ENCODE measurements at regions not wholly inside any gene's neighbourhood (a gene's known extent, or its start where the extent isn't known, plus 50 kb on each side); places are given as distances from the start of the nearest gene placed in this dataset.

- no peak for DNase-seq (ENCODE audit: low read depth)
Measured at GRCh38 chr12:61490526-61491498, 769.4 kb upstream of the USP15 start.

DNA sequence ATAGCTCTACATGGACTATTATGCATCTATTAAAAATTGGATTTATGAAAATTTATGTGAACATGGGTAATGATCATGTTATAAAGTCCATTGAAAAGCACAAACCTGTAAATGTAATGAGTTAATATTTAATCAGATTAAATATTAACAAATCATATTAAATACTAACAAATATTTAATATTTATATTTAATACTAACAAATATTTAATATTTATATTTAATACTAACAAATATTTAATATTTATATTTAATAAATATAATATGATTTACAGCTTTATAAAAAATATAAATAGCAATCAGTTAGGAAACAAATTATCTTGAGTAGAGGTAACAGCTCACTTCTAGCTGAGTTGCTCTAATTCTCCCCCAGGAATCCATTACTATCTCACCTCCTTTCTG, 758.0 kb upstream of the USP15 start:
- DNase-seq (ENCODE audit: low read depth), result no peak

DNA sequence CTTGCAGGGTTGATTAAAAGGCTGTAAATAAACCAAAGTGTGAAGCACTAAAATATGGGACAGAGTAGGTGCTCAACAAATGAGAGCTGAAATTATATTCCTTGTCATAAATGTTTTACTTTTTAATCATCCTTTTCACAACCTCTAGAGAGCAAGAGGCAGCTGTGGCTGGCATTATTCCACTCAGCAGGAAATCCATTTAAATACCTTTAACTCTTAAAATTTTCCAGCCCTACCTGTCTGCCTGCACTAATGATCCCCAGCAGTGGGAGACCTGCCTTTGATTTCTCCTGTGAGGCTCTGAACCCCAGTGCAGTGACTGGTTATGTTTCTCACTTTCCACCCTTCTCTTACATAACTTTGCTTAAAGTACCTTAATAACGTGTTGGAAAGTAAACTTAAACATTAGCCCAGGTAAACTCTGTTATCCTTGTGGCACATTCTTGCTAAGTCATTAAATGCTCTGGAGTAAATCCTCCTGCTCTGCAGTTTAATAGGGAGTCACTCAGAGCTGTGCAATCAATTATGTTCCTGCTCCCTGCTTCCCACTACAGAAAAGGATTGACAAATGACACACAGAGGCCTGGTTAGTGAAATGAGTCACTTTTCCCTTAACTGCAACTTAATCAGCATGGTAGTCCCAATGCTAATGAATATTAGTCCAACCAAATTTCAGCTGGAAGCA, 755.7 kb upstream of the USP15 start:
- DNase-seq (ENCODE audit: low read depth), result no peak

DNA sequence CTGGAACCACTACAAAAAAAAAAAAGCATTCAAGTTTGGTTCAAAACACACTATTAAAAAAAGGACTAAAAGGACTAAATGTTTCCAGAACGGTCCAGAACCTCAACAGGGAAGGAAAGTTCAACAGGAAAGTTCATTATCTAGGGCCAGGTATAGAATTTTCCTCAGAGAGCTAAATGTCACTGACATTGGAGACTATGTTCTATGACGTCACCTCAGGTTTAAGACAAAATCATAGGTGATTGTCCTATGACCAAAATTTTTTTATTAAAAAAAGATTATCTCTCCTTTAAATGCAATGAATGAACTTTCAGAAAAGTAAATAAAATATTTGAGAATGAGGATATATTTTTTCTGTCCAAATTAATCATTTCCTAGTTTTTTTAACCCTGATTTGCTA, 746.7 kb upstream of the USP15 start:
- DNase-seq (ENCODE audit: low read depth), result no peak

- no peak for DNase-seq (ENCODE audit: low read depth)
Measured at GRCh38 chr12:61514016-61514415, 746.2 kb upstream of the USP15 start.

GRCh38 chr12:61521258-61521657, 738.9 kb upstream of the USP15 start:
- DNase-seq (ENCODE audit: low read depth), result no peak

DNA sequence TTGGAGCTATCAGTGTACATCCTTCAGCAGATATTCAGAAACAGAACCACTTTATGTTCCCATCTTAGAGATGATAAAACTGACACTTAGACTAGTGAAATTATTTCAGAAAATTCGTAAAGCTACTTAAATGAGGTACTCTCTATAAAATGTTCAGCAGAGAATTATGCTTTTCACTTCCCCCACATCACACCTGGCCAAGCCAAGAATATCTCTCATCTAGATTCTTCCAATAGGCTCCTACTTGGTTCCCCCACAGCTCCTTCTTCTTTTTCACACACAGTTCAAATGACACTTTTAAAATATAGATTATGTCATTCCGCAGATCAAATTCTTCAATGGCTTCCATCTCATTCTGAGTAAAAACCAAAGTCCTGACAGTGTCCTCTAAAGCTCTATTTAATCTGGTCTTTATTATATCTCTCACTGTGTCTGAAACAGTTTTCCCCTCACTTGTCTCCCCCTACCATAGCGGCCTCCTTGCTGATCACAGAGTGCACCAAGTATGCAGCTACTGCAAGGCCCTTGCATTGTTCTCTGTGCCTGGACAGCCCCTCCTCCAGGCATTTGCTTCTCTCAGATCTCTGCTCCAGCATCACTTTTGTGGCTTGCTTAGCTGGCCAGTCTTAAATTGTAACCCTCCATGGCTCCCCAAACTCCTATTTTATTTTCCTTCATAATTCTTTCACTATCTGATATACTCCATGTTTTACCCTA, 736.8 kb upstream of the USP15 start:
- DNase-seq (ENCODE audit: low read depth), result no peak

DNA sequence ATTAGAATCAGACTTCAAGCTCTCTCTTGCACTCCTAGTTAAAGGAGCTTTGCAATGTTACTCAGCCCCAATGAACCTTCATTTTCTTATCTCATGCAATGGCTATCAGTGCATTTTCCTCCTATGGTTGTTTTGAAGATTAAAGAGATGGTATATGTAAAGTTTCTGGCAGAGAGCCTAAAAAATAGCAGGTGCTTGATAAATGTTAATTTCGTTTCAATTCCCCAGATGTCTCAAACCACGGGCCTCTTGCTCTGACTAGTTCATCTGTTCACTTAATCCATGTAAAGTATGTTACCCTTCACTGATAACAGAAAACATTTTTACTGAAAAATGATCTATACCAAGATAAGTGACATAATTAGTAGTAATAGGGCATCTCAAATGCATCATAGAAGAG, 735.4 kb upstream of the USP15 start:
- no peak for DNase-seq (ENCODE audit: low read depth)

GRCh38 chr12:61525331-61525730, 734.9 kb upstream of the USP15 start:
- no peak for DNase-seq (ENCODE audit: low read depth)

GRCh38 chr12:61530456-61530855, 729.7 kb upstream of the USP15 start:
- DNase-seq (ENCODE audit: low read depth), result no peak

DNA sequence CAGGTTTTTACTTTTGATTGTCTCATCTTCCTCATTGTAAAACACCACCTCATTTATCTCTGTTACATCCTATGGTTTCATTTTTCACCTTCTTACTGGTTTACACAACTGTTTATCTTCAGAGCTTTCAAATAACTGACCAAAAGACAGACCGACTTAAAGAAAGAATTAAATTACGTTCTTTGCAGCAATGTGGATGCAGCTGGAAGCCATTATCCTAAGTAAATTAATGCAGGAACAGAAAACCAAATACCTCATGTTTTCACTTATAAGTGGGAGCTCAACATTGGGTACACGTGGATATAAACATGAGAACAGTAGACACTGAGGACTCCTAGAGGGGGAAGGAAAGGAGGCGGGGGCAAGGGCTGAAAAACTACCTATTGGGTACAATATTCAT, 729.0 kb upstream of the USP15 start:
- no peak for DNase-seq (ENCODE audit: low read depth)

DNA sequence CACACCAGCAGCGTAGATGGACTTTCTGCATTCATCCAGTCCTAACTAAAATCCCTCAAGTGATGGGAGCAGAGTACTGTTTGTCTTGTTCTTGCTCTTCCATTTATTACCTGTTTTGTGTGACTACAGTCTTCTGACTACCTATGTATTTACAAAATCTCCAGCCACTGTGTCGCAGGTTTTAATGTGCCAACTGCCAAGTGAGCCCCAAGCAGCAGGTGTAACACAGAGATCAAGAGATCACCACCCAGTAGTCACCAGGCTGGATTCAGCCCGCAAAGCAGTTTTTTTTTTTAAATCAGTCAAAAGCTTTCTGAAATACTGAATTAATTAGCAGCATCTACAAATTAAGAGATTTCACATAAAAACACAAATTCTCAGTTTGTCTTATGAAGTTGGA, 724.1 kb upstream of the USP15 start:
- no peak for DNase-seq (ENCODE audit: low read depth)

DNA sequence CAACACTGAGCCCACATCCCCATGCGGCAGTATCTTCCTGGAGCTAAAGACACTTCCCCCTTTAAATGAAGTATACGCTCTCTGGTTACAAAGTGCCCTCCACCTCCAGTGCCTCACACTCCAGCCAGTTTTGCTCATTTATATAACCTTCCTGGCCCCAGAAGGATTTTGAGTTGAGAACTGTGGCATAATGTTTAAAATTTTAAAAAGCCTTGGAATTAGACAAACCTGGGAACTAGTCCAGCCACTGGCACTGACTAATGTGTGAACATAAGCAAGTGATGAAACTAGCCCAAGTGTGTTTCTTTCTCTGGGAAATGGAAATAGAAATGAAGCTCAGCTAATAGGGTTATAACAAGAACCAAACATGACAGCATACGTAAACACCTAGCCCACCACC, 723.7 kb upstream of the USP15 start:
- DNase-seq (ENCODE audit: low read depth), result no peak

- no peak for DNase-seq (ENCODE audit: low read depth)
Measured at GRCh38 chr12:61538951-61539350, 721.3 kb upstream of the USP15 start.

- no peak for DNase-seq (ENCODE audit: low read depth)
Measured at GRCh38 chr12:61542551-61542950, 717.7 kb upstream of the USP15 start.

GRCh38 chr12:61546296-61546695, 713.9 kb upstream of the USP15 start:
- DNase-seq (ENCODE audit: low read depth), result no peak

GRCh38 chr12:61553091-61553490, 707.1 kb upstream of the USP15 start:
- no peak for DNase-seq (ENCODE audit: low read depth)

DNA sequence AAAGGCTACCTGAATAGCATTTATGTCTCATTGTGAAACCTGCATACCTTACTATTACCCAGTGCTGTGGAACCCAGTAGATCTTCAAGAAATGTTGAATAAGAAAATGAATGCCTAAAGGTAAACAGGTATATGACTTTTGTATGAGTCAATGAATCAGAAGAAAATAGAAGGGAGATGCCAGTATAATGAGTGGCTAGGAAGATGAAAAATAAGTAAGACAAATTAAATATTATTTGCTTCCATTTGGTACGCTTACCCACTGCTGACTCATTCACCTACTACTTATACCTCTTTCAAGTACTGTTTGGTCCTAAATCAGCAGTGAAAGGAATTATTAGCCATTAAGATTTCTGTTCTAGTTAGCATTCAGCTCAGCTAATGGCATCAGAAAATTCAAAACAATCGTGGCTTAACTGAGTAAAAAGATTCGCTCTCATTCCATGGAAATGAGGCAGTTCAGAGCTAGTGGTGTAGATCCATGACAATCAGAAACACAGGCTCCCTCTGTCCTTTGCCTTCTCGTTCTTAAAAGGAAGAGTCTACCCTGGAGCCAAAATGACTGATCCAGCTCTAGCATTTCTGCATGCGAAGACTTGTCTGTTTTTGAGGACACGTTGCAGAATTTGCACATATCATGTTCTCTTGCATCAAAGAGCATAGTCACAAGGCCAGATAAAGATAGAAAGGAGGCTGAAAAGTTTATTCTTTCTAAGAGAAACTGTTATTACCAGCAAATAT, 705.8 kb upstream of the USP15 start:
- no peak for DNase-seq (ENCODE audit: low read depth)

DNA sequence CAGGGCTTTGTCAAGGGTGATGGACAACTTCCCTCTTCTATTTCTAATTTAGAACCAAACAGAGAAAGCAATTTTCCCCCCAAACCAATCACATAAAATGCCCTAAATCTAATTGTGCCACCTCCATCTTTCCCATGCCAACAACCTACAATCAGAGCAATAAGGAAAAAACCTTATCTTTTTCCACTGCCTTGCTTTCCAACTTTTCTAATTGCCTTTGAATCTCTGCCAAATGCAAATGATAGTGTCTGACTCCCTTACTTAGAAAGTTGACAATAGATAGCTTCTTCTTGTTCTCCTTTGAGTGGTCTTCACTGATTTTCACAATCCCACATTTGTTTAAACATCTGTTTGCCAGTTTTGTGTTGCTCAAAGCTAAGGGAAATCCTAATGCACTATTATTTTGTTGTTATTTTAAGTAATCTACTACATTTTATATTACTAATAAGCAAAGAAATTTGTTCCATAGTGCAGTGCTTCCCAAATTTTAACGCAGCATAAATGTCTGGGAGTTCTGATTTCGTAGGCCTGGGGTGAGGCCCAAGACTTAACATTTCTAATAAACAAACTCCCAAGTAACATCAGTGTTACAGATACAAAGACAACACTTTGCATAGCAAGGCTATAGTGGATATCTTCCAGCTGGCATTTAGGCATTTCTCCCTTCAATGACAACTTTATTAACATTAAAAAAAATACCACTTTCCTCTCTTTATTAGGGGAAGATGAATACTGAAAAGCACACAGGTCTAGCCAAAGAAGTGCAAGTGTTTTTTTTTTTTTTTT, 696.3 kb upstream of the USP15 start:
- no peak for DNase-seq (ENCODE audit: low read depth)

- no peak for DNase-seq (ENCODE audit: low read depth)
Measured at GRCh38 chr12:61564466-61564865, 695.7 kb upstream of the USP15 start.

DNA sequence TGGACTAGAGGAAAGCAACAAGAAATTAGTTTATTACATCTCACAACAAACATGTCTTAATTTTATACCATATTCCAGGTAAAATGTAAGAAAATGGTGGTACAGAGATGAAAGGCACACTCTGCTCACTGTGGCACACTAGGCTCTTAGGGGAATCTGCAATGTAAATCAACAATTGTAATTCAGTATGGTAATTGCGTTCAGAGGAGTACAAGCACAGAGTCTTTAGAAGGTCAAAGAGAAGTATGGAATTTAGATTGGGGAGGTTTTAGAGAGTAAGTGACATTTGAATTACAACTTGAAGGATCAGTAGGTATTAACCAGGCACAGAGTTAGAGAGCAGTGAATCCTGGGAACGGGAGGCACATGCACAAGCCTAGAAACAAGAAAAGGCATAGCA, 694.0 kb upstream of the USP15 start:
- no peak for DNase-seq (ENCODE audit: low read depth)
